A673 (cell line): ENCODE measurements at regions not wholly inside any gene's neighbourhood (a gene's known extent, or its start where the extent isn't known, plus 50 kb on each side); places are given as distances from the start of the nearest gene placed in this dataset.

Experiments
- CTCF ChIP-seq: fragments of 300-800, 200-600 bp; sonication (generic); conservative IDR thresholded peaks from 2 replicates; pipeline ENCODE4 v1.5.1; 2017; ENCODE audit warnings: low read depth, mild to moderate bottlenecking, antibody characterized with exemption, low read length, moderate library complexity, mixed read lengths
- EZH2 ChIP-seq: fragments of 200-600 bp; sonication (generic); IDR thresholded peaks from 2 replicates; pipeline ENCODE4 v1.6.1; 2017; ENCODE audit warnings: borderline replicate concordance, low read depth, mild to moderate bottlenecking, mixed read lengths, antibody characterized with exemption, low read length; ENCODE audit not compliant: poor library complexity, severe bottlenecking

- no peak for TF ChIP-seq CTCF
- no peak for TF ChIP-seq EZH2
Measured at GRCh38 chr4:108567831-108568230, 52.5 kb upstream of the RPL34 start.
